H1 (cell line): ENCODE measurements at regions not wholly inside any gene's neighbourhood (a gene's known extent, or its start where the extent isn't known, plus 50 kb on each side); places are given as distances from the start of the nearest gene placed in this dataset.

ENCODE experiments used
- CTCF ChIA-PET: fragments of 300-600 bp; sonication (Branson Sonifier 250); formaldehyde crosslinking; loops from one replicate; lab custom pipeline; 2021; ENCODE audit not compliant: partially characterized antibody; lab: Charles Lee
- POLR2A ChIA-PET: fragments of 300-600 bp; sonication (Branson Sonifier 250); formaldehyde crosslinking; loops from one replicate; lab custom pipeline; 2021; ENCODE audit warnings: inconsistent platforms; ENCODE audit not compliant: partially characterized antibody; lab: Charles Lee
- DNase-seq, 2 experiments: peaks; one replicate each; pipeline versions ENCODE4 v3.0.0 to v3.0.0-alpha.2; 2010 to 2022; ENCODE audit warnings: low spot score in 2 of 2, low read depth in 1 of 2, mixed read lengths in 1 of 2
- FAIRE-seq: peaks from 2 replicates; lab custom pipeline; 2011; peaks lifted over from hg19 to GRCh38; lab: Jason Lieb, UNC
- H2AFZ ChIP-seq: 2 replicates; pipeline ENCODE4 v1.8.1; 2012; ENCODE audit warnings: low read length, inconsistent platforms
- H2AK5ac ChIP-seq: 2 replicates; pipeline ENCODE4 v1.6.1; 2013; ENCODE audit warnings: low read depth, low read length
- H2BK120ac ChIP-seq: replicated peaks from 2 replicates; pipeline ENCODE3; 2013; ENCODE audit warnings: low read depth, low read length, inconsistent platforms
- H2BK12ac ChIP-seq: 2 replicates; pipeline ENCODE4 v1.6.1; 2013; ENCODE audit warnings: low read depth, low read length
- H2BK15ac ChIP-seq: 2 replicates; pipeline ENCODE4 v1.6.1; 2013; ENCODE audit warnings: low read length
- H2BK20ac ChIP-seq: 2 replicates; pipeline ENCODE4 v1.6.1; 2013; ENCODE audit warnings: low read length
- H2BK5ac ChIP-seq: 2 replicates; pipeline ENCODE4 v1.6.1; 2013; ENCODE audit warnings: low read depth, low read length
- H3K14ac ChIP-seq: 2 replicates; pipeline ENCODE4 v1.6.1; 2013; ENCODE audit warnings: inconsistent platforms; ENCODE audit not compliant: insufficient read length
- H3K18ac ChIP-seq: 2 replicates; pipeline ENCODE4 v1.6.1; 2013; ENCODE audit warnings: low read length; ENCODE audit errors: extremely low read depth
- H3K23ac ChIP-seq: 2 replicates; pipeline ENCODE4 v1.6.1; 2013; ENCODE audit warnings: inconsistent platforms; ENCODE audit not compliant: insufficient read length
- H3K23me2 ChIP-seq: 2 replicates; pipeline ENCODE4 v1.6.1; 2013; ENCODE audit warnings: low read depth, low read length
- H3K27ac ChIP-seq: 2 replicates; pipeline ENCODE4 v1.6.1; 2011; ENCODE audit warnings: low read depth, low read length, inconsistent platforms
- H3K27me3 ChIP-seq, 4 experiments: replicated peaks in 1 of 4; 1 replicate in 1 of 4; 2 replicates in 3 of 4; pipeline versions ENCODE4 v1.6.1 to v1.8.1; 2011 to 2013; ENCODE audit warnings: low read length in 3 of 4, mild to moderate bottlenecking in 3 of 4, inconsistent platforms in 2 of 4, mixed read lengths in 2 of 4, moderate library complexity in 1 of 4; ENCODE audit not compliant: control insufficient read depth in 3 of 4, insufficient read depth in 3 of 4; ENCODE audit errors: extremely low read depth in 1 of 4
- H3K36me3 ChIP-seq, 4 experiments: 2 replicates each; pipeline versions ENCODE4 v1.6.1 to v1.8.1; 2011 to 2013; ENCODE audit warnings: mild to moderate bottlenecking in 4 of 4, low read length in 3 of 4, moderate library complexity in 2 of 4, control low read depth in 1 of 4, inconsistent platforms in 1 of 4; ENCODE audit not compliant: insufficient read depth in 4 of 4, control insufficient read depth in 2 of 4
- H3K4ac ChIP-seq: replicated peaks from 2 replicates; pipeline ENCODE3; 2013; ENCODE audit warnings: low read length, low read depth, mixed read lengths, inconsistent platforms; ENCODE audit not compliant: insufficient read length
- H3K4me1 ChIP-seq, 4 experiments: replicated peaks in 1 of 4; 1 replicate in 1 of 4; 2 replicates in 3 of 4; pipeline versions ENCODE4 v1.6.1 to v1.8.1; 2011 to 2013; ENCODE audit warnings: low read length in 3 of 4, inconsistent platforms in 2 of 4, mixed read lengths in 1 of 4; ENCODE audit not compliant: insufficient read depth in 4 of 4, control insufficient read depth in 3 of 4
- H3K4me2 ChIP-seq, 2 experiments: 2 replicates each; pipeline versions ENCODE4 v1.6.1 to v1.8.1; 2011 to 2013; ENCODE audit warnings: low read depth in 2 of 2, low read length in 2 of 2, control low read depth in 1 of 2, inconsistent platforms in 1 of 2, mild to moderate bottlenecking in 1 of 2; ENCODE audit not compliant: insufficient read depth in 1 of 2
- H3K4me3 ChIP-seq, 4 experiments: fragments of 200-600, 300-600 bp in 1 of 4; sonication (generic), shearing (Covaris generic), sonication (Bioruptor Twin) in 1 of 4; 2 replicates each; pipeline versions ENCODE4 v1.5.1 to v1.8.1; 2011 to 2016; ENCODE audit warnings: low read length in 4 of 4, low read depth in 3 of 4, control low read depth in 2 of 4, inconsistent platforms in 2 of 4, mild to moderate bottlenecking in 2 of 4, mixed read lengths in 1 of 4, moderate library complexity in 1 of 4; ENCODE audit not compliant: insufficient read depth in 2 of 4; ENCODE audit errors: extremely low read depth in 1 of 4
- H3K56ac ChIP-seq: replicated peaks from 2 replicates; pipeline ENCODE3; 2013; ENCODE audit warnings: low read depth, mild to moderate bottlenecking, mixed read lengths, low read length, inconsistent platforms; ENCODE audit not compliant: insufficient read length
- H3K79me1 ChIP-seq: 2 replicates; pipeline ENCODE4 v1.6.1; 2013; ENCODE audit warnings: low read depth, low read length, control low read depth
- H3K79me2 ChIP-seq, 2 experiments: 2 replicates each; pipeline versions ENCODE4 v1.6.1 to v1.8.1; 2012 to 2013; ENCODE audit warnings: low read length in 2 of 2, mild to moderate bottlenecking in 2 of 2, inconsistent platforms in 1 of 2; ENCODE audit not compliant: insufficient read depth in 2 of 2, control insufficient read depth in 1 of 2
- H3K9ac ChIP-seq, 4 experiments: replicated peaks in 1 of 4; 1 replicate in 1 of 4; 2 replicates in 3 of 4; pipeline versions ENCODE4 v1.6.1 to v1.8.1; 2011 to 2013; ENCODE audit warnings: low read depth in 3 of 4, low read length in 3 of 4, control low read depth in 2 of 4, mild to moderate bottlenecking in 2 of 4, moderate library complexity in 2 of 4, inconsistent platforms in 1 of 4; ENCODE audit errors: extremely low read depth in 1 of 4
- H3K9me3 ChIP-seq, 2 experiments: 2 replicates each; pipeline versions ENCODE4 v1.6.1 to v1.8.1; 2012 to 2013; ENCODE audit warnings: mild to moderate bottlenecking in 2 of 2, moderate library complexity in 2 of 2, control low read depth in 1 of 2, inconsistent platforms in 1 of 2, low read depth in 1 of 2, low read length in 1 of 2, mixed read lengths in 1 of 2; ENCODE audit not compliant: insufficient read depth in 2 of 2
- H4K20me1 ChIP-seq, 2 experiments: replicated peaks in 1 of 2; 2 replicates each; pipeline versions ENCODE3 to v1.8.1; 2011 to 2013; ENCODE audit warnings: inconsistent platforms in 2 of 2, low read length in 2 of 2, mild to moderate bottlenecking in 1 of 2; ENCODE audit not compliant: insufficient read depth in 2 of 2, control insufficient read depth in 1 of 2
- H4K5ac ChIP-seq: 2 replicates; pipeline ENCODE4 v1.6.1; 2013; ENCODE audit warnings: low read length, low read depth, mixed read lengths, inconsistent platforms; ENCODE audit not compliant: insufficient read length
- H4K8ac ChIP-seq: 2 replicates; pipeline ENCODE4 v1.8.0; 2013; ENCODE audit warnings: mild to moderate bottlenecking, moderate library complexity, low read length, inconsistent platforms; ENCODE audit not compliant: insufficient read depth; ENCODE audit errors: extremely low read depth
- H4K91ac ChIP-seq: replicated peaks from 2 replicates; pipeline ENCODE3; 2013; ENCODE audit warnings: low read length, mixed read lengths, inconsistent platforms; ENCODE audit not compliant: insufficient read length
- CHD2 ChIP-seq: IDR thresholded peaks from 2 replicates; pipeline ENCODE4 v1.6.1; 2012; ENCODE audit warnings: low read length, improper control_type of control experiment
- WGBS, 2 experiments: shearing (Covaris generic) in 1 of 2; methylation state at CpG; one replicate each; pipeline versions ENCODE4 v1.1.6 to v1.1.7; 2013 to 2015; ENCODE audit warnings: low lambda C conversion rate in 2 of 2, mixed read lengths in 2 of 2, inconsistent platforms in 1 of 2, low coverage in 1 of 2, missing lambda C conversion rate in 1 of 2; ENCODE audit not compliant: insufficient replicate concordance in 2 of 2, insufficient coverage in 1 of 2, insufficient read length in 1 of 2; ENCODE audit errors: extremely low coverage in 1 of 2, missing lambda C conversion rate in 1 of 2; 5-methylcytosine and 5-hydroxymethylcytosine counted together

DNA sequence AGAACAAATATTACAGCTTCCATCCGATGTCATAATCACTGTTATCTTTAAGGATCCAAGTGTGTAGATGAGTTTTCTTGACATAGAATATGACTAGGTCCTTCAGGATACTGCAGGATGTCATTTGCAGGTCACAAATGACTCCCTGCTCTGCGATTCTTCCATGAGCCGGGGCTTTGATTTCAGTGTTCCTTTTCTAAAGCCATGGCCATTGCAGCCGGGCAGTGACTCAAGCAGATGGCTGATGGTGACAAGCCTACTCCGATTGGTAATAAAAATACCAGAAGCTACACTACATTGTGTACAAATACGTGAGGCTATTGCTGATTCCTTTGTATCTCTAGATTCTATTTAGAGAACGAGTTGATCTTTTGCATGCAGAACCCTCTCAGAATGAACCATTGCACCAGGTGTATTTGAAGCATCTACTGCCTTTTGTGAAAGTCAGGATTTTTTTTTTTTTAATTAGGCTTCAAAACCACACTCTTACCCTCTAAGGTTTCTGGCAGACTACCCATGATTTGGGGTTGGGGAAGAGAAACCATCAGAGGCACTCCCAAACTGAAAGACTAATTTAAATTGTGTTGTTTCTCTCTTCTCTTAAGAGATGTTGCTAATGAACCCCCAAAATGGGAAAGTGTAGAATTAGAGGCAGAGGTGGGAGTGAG is 271.0 kb upstream of the ADRA1B start:
- Histone ChIP-seq H3K79me2 (no peaks in the 10 kb centered on the region), H2AFZ (no peak overlapping the region), H2BK5ac (no peak overlapping the region), H3K23ac (no peak overlapping the region), H2BK20ac (no peak overlapping the region), H2AK5ac (no peak overlapping the region), H3K27me3 (no peaks in the 10 kb centered on the region), H3K27ac (no peak overlapping the region), H4K91ac (no peak overlapping the region), H3K4me2 (no peak overlapping the region), H3K4me1 (peaks cover 0 to 9% (median 3%) of the 10 kb centered on the region in 4 experiments; a peak in 4 of 7 replicates), H3K9ac (no peak overlapping the region), H4K20me1 (no peaks in the 10 kb centered on the region), H2BK120ac (no peak overlapping the region), H3K4me3 (no peak overlapping the region), H3K23me2 (no peaks in the 10 kb centered on the region), H3K14ac (no peak overlapping the region), H4K5ac (no peak overlapping the region), H3K36me3 (no peaks in the 10 kb centered on the region), H3K79me1 (no peaks in the 10 kb centered on the region), H4K8ac (no peak overlapping the region; the same call in 1 of the 2 replicates), H3K18ac (no peak overlapping the region), H3K56ac (no peak overlapping the region), H3K4ac (no peak overlapping the region), H2BK12ac (no peak overlapping the region), H3K9me3 (no peaks in the 10 kb centered on the region; a peak in 1 of 4 replicates), H2BK15ac (no peak overlapping the region)
- no peak for DNase-seq
- no peak for FAIRE-seq
- CTCF ChIA-PET: interaction anchor here (0.8 to 0.9 kb wide), 2 partner anchors 74 to 201 kb away, joined by 3 read pairs; no protein-coding TSS in a partner anchor
- no peak for TF ChIP-seq CHD2
- 93% methylated on average over 7 of the region's 7 CpGs; no CpG with 5 or more reads in 1 of the 2 experiments for WGBS, 2 experiments
- POLR2A ChIA-PET: no interaction called here
